ENCODE measurements at regions not wholly inside any gene's neighbourhood (a gene's known extent, or its start where the extent isn't known, plus 50 kb on each side); places are given as distances from the start of the nearest gene placed in this dataset.

- H4K20me1 ChIP-seq (ENCODE audit: insufficient read depth): no peaks in the 10 kb centered on the region
- no peaks in the 10 kb centered on the region for H3K79me2 ChIP-seq (ENCODE audit: insufficient read depth)
- no peak overlapping the region for H3K9ac ChIP-seq
- H3K4me1 ChIP-seq (ENCODE audit: control insufficient read depth in 1 of 2, insufficient read depth in 2 of 2, low read depth in 1 of 2, low read length in 1 of 2): no peaks in the 10 kb centered on the region
- TF ChIP-seq NRF1 (IDR thresholded peaks at IDR 0.05; ENCODE audit: low read depth, low read length) (no peak), FOXJ3 (CRISPR knock-in tag; IDR thresholded peaks at IDR 0.05) (no peak), RXRA (IDR thresholded peaks at IDR 0.05; ENCODE audit: borderline replicate concordance, low read depth) (no peak), MAX (IDR thresholded peaks at IDR 0.05; ENCODE audit: low read depth) (no peak), YY1 (IDR thresholded peaks at IDR 0.05; ENCODE audit: low read depth) (no peak), FOSL2 (IDR thresholded peaks at IDR 0.05; ENCODE audit: borderline replicate concordance, low read depth) (no peak), FOXM1 (IDR thresholded peaks at IDR 0.05; ENCODE audit: low read depth) (no peak), JUND (IDR thresholded peaks at IDR 0.05) (no peak), IRF3 (IDR thresholded peaks at IDR 0.05; ENCODE audit: low read depth, low read length) (no peak), REST (IDR thresholded peaks at IDR 0.05; ENCODE audit: low read depth, low read length) (no peak), SIN3A (IDR thresholded peaks at IDR 0.05; ENCODE audit: borderline replicate concordance, low read depth, low read length) (no peak), SMC3 (IDR thresholded peaks at IDR 0.05; ENCODE audit: low read depth, low read length) (no peak), NFIC (IDR thresholded peaks at IDR 0.05; ENCODE audit: borderline replicate concordance) (no peak), USF2 (IDR thresholded peaks at IDR 0.05; ENCODE audit: borderline replicate concordance, low read depth, low read length) (no peak), TEAD4 (IDR thresholded peaks at IDR 0.05; ENCODE audit: borderline replicate concordance, insufficient read depth) (no peak), TAF1 (IDR thresholded peaks at IDR 0.05; ENCODE audit: borderline replicate concordance, low read depth, low read length) (no peak), EZH2phosphoT487 (IDR thresholded peaks at IDR 0.05; ENCODE audit: borderline replicate concordance, low read depth) (no peak), RFX5 (IDR thresholded peaks at IDR 0.05; ENCODE audit: low read length) (no peak), ZBTB33 (IDR thresholded peaks at IDR 0.05; ENCODE audit: borderline replicate concordance, low read depth) (no peak), GABPA (IDR thresholded peaks at IDR 0.05; ENCODE audit: low read depth) (no peak)
- H3F3A ChIP-seq (replicated peaks; ENCODE audit: insufficient read depth): peaks cover 4% of the 10 kb centered on the region
- H3K27ac ChIP-seq (ENCODE audit: low read depth in 2 of 2, low read length in 1 of 2): no peak overlapping the region
- no peaks in the 10 kb centered on the region for H3K9me2 ChIP-seq
- no peak overlapping the region for H2AFZ ChIP-seq (ENCODE audit: low read depth)
- DNase-seq: no peak
- no peaks in the 10 kb centered on the region for H3K27me3 ChIP-seq (ENCODE audit: insufficient read depth)
- H3K36me3 ChIP-seq (replicated peaks in 1 of 2; ENCODE audit: control insufficient read depth in 1 of 2, insufficient read depth in 2 of 2, low read length in 1 of 2): no peaks in the 10 kb centered on the region
- CTCF ChIA-PET: no interaction called here
- POLR2A ChIA-PET: no interaction called here
- WGBS (ENCODE audit: low lambda C conversion rate): 34% methylated on average over 9 of the region's 9 CpGs
- no peak overlapping the region for H3K4me2 ChIP-seq
- H3K4me3 ChIP-seq (ENCODE audit: low read depth in 2 of 2, low read length in 1 of 2): no peak overlapping the region
- no peaks in the 10 kb centered on the region; the same call in none of the 2 replicates for H3K9me3 ChIP-seq
Measured at GRCh38 chr15:27623560-27624305, 475.4 kb downstream of the OCA2 start.
